Activated CD8-positive, alpha-beta memory T cell treated with anti-CD3 and anti-CD28 coated beads for 1 hour (primary cell): ENCODE measurements at regions not wholly inside any gene's neighbourhood (a gene's known extent, or its start where the extent isn't known, plus 50 kb on each side); places are given as distances from the start of the nearest gene placed in this dataset.

Experiments used
- DNase-seq, 2 donors: peaks; one replicate each; pipeline ENCODE4 v3.0.0-alpha.2; 2020; ENCODE audit warnings: low read depth in 1 of 2; ENCODE audit errors: extremely low read depth in 1 of 2

DNA sequence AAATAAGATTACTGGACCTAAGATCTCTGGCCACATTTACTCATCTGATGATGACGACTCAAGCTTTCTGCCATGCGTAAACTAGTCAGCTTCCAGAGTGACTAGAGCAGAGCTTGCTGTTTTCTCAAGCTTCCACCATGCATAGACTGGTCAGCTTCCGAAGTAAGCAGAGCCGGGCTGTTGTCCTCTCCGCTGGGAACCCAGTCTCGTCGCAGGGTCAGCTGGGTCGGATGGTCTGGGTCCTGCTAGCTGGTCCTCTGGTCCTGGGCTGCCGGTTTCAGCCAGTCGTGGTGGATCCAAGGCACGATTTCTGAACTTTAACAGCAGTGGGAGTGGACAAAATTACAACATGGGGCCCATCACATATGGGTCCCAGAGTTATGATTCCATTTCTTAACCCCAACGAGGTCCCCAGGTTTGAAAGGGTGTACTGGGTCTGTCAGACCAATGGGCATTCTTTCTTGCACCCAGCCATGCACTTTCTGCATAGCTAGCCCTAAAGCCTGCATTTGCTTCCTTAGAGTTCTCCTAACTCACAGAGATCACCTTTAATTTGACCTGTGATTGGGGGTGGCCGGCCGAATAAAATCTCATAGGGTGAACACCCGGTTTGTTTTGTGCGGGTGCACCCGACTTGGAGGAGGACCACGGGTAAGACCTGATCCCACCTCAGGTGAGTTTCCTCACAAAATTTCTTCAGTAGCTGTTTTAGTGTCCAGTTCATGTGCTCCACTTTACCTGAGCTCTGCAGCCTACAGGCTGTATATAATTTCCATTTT, 1312.8 kb downstream of the TMEM121 start:
- no peak for DNase-seq

DNA sequence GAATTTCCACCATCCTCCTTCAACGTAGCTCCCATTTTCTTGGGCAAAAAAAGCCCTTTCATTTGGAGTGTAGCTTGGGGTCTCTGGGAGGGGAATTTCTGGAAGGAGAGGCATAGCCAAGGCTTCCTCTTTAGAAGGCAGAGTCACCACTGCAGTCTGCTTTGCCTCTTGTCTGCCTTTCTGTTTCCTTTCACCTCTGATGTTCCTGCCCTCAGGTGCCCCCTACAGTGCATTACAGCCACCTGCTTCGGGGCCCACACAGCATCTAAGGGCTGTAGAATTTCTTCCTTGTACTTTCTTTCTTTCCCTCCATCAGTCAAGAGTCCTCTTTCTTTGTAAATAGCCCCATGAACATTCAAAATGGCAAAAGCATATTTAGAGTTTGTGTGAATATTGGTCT, 1313.9 kb downstream of the TMEM121 start:
- DNase-seq, result no peak

DNA sequence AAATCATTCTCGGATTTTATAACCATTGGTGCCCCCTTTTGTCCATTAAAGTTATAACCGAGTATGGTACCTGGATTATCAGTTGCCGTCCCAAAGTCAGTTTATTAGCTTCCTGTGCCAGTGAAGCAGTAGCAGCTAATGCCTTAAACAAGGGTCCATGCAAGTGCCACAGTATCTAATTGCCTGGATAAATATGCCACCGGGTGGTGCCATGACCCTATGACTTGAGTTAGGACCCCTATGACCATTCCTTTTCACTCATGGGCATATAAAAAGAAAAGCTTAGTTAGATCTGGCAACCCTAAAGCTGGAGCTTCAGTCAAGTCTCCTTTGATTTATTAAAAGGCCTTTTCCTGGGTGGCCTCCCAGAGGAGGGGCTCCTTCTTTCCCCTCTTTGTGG, 1314.6 kb downstream of the TMEM121 start:
- no peak for DNase-seq

DNA sequence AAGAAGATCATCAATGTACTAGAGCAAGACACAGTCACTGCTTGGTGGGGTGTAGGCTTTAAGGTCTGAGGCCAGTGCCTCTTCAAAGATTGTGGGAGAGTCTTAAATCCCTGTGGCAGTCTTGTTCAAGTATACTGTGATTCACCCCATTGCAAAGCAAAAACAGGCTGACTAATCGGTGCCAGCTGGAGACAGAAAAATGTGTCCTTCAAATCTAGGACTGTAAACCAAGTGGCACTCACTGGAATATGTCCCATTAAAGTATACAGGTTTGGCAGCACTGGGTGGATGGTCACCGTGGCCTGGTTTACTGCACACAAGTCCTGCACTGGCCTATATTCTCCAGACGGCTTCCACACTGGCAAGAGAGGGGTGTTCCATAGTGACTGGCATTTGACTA, 1315.3 kb downstream of the TMEM121 start:
- no peak for DNase-seq

DNA sequence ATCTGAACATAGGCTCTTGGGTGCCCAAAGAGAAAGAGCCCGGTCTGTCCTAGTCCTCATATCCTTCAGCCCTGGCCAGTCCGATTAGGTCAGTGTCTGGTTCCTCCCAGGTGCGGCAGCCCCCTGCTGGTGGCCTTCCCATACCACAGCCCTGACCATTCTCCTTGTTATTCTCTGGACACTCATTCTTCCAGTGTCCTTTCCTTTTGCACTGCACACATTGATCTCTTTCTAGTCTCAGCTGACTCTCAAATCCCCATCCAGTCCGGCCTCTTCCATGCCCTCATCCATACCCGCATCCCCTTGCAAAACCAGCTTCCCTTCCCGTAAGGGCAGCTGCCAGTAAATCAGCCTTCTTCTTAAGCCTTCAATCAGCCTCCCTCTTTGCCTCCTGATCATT, 1316.3 kb downstream of the TMEM121 start:
- DNase-seq, result no peak

DNA sequence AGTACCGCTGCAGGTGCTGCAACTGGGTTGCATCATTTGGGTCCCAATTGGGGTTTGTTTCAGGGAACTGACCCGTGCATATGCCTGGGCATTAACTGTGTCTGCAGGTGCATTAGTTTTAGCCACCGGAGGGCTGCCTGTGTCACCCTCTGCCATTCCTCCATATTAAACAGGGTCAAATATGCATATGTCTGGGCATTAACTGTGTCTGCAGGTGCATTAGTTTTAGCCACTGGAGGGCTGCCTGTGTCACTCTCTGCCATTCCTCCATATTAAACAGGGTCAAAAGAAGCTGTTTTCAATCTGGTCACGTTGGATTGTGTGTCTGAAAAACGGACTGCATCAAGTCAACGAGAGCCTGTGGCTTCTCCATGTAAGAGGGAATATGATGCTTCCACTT, 1317.0 kb downstream of the TMEM121 start:
- no peak for DNase-seq

DNA sequence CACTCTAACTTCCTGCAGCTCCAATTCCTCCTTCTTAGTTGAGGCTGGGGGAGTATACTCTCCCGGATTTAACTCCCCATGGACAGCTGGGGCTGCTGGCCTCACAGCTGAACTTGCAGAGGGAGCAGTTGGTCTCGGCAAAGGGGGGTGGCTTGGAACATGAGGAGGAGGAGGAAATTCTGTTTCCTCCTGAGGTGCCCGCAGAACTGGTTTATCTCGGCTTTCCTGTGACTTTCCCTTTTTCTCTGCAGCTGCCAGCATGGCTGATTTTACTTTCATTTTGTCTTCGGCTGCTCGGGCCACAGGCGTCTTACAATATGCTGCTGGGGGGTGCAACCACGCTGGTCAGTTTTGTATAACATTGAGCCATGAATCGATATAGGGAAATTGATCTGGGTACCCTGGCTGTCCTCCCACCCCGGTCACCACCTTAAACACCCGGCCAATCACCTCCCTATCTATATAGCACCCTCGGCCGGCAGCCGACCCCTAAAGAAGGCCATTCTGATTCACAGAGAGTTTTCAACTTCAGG, 1317.6 kb downstream of the TMEM121 start:
- DNase-seq, result no peak

DNA sequence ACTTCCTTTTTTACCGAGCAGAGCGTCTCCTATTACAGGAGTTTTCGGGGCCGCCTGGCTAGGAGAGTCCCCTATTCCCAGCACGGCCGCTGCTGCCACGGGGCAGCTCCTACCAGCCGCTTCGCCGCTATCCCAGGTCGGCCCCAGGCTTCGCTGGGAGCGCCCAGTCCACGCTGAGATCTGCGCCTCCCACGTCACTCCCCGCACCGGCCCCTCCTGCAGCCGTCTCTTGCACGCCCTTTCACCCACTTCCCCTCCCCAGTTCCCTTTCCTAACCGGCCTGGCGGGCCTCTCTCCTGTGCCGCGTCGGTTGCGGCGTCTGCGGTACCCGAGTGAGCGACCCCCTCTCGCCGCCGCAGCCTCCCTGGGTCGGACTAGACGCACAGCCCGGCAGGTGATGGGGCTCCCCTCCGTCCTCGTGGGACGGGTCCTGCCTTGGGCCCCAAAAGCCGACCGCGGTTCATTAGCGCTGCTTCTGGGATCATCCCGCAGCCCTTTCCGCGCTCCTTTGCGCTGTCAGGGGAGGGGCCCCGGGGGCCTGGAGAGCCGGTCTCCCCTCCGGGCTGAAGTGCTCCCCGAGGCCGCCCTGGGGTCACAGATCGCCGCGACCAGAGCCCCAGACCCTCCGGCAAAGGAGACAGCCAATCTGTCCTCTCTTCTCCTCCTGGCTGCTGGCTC, 1318.4 kb downstream of the TMEM121 start:
- DNase-seq, result peak in 1 of 2 donors; percentile 41

DNA sequence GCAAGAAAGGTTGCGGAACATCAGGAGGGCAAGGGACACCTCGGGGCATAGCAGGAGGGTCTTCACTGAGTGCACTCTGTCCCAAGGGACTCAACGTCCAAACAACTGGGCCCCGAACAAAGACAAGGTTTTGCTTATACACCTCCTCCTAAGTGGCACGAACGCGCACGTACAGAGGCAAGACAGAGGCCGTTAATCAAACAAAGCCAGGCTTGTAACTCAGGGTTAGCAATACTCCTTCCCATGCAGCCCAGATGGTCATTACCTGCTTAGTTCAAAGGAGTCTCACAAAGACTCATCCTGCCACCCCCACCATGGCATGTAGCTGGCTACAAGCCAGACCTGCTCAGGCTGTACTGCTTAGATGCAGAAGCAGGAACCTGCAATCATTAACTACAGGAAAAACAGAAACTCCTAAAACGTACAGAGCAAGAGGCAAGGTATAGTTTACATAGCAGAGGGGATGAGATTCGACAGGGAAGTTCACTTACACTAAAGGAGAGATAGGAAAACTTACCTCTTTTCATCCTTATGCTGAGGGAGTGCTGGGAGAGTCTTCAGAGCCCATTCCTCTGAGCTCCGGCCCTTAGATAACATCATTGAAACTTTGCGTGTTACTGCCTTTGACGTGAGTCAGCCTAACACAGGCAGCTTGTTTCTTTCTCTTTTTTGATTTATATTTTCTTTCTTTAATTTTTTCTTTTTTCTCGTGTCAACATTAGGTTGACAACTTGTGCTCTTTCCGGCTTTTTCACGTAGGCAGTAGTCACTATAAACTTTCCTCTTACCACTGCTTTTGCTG, 1319.1 kb downstream of the TMEM121 start:
- no peak for DNase-seq

DNA sequence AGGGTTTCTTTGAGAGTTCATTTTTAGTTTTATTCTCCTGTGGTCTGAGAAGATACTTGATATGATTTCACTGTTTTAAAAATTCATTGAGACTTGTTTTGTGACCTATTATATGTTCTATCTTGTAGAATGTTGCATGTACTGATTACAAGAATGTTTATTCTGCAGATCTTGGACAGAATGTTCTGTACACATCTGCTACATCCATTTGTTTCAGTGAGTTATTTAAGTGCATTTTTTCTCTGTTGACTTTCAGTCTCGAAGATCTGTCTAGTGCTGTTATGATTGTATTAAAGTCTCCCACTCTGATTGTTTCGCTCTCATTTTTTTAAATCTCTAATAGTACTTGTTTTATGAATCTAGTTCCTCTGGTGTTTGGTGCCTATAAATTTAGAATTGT, 1319.8 kb downstream of the TMEM121 start:
- no peak for DNase-seq

DNA sequence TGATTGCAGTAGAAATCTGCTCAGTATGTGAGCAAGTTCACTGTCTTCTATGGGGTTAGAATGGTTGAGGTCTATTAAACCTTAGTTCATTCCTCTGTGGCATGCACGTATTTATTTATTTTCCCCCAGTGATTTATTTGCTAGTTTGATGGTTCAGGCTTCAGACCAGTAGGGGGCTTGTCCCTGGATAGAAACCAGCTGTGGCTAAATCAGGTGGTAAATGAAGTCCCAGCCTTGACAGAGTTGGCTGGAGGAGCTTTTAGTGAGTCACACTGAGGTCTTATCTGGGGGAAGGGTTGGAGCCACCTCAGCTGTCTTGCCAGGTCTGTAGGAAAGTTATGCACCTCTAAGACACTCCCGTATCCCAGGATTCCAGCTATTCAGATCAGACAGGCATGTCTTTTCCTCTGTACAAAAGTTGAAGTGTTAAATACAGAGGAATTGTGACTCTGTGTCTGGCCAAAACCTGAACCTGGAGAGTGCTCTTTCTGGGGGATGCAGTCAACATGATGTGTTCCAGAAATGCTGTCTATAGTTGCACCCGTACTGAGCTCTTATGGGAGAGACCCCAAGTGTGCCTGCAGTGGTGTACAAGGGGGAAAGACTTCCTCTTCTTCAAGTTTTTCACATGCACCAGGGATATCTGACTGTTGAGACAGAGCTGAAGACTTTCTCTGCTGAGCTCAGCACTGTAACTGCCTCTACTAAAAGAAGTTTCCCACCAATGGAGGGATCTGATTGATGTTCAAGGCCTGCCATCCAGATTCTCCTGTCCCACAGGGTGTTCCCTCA, 1322.1 kb downstream of the TMEM121 start:
- no peak for DNase-seq

DNA sequence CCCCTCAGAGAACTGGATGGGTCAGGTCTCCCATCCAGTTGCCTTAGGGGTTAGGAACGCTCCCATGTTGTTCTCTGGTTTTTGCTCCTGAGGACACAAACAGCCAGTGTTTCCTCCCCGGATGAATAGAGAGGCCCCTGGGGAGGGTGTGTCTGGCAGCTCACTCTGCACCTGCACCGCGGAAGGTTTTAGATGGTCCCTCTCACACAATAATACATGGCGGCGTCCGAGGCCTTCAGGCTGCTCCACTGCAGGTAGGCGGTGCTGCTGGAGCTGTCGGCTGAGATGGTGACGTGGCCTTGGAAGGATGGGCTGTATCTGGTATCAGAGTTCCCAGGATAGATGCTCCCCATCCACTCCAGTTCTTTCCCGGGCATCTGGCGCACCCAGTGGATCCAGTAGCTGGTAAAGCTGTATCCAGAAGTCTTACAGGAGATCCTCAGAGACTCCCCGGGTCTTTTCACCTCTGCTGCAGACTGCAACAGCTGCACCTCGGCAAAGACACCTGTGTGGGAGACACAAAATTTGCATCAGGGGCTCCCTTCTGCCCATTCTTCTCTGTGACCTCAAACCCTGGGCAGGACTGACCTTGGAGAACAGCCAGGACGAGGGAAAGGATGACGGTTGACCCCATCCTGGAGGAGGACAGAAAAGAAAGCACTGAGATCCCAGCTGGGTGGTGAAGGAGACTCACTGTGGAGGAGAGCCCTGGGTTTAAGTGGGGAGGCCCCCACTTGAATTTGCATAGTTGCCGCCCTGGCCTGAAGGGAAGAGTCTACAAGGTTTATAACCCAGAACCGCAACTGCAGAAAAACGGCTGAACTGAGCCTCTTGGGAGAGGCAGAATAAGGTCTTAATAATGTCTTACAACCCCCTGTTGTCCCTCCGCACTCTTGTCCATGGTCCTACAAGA, 1324.8 kb downstream of the TMEM121 start:
- no peak for DNase-seq

DNA sequence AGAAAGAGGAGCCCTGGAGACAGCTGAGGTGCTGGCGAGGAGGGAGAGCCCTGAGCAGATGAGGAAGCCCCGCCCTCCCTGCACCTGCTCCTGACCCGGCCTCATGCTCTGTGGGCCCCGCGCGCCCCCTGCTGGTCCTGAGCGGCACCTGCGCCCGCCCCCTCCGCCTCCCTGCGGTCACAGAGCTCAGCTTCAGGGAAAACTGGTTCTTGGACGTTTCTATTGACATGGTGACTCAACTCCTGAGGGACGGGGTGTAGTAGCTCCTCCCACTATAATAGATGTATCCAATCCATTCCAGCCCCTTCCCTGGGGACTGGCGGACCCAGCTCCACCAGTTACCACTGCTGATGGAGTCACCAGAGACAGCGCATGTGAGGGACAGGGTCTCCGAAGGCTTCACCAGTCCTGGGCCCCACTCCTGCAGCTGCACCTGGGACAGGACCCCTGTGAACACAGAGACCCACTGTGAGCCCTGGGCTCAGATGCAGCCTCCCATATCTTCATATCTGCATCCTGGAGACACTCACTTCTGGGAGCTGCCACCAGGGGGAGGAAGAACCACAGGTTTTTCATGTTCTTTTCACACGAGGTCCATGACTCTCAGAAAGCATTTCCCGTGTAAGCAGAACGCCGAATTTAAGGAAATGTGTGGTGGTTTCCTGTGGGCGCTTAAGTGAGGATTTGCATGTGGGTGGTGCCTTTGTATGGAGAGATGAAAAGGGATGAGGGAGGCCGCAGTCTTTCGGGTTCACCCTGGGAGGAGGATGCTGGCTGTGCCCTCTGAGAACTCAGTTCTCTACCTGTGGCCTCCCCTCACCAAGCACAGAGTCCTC, 1346.4 kb downstream of the TMEM121 start:
- peak; percentile 56 to 65 for DNase-seq

DNA sequence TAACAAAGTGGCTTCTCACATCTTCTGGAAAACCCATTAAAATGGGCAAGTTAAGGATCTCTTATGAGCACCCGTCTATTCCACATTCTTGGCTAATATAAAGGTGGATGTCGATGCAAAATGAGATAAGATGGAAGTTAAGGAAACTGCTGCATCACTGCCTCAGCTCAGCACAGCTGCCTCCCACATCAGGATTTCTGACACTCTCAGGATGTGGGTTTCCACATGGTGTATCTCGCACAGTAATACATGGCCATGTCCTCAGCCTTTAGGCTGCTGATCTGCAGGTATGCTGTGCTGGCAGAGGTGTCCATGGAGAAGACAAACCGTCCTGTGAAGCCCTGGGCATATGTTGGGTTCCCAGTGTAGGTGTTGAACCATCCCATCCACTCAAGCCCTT, 1348.0 kb downstream of the TMEM121 start:
- DNase-seq, result no peak

DNA sequence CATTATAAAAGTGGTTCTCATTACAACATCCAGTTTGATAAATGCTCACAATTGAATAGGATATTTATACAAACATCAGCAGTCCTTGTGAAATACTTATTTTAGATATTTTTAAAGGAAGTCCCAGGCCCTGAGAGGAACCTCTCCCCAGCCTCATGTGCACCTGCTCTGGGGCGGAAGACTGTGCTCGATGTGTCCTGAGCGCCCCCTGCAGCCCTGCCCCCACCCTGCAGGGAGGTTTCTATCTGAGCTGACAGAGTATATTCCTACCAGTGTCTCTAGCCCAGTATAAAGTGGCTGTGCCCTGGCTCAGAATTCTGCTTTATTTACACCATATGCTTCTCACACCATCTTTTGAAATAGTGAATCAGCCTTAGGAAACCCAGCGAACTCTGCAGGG, 1349.1 kb downstream of the TMEM121 start:
- DNase-seq, result no peak

DNA sequence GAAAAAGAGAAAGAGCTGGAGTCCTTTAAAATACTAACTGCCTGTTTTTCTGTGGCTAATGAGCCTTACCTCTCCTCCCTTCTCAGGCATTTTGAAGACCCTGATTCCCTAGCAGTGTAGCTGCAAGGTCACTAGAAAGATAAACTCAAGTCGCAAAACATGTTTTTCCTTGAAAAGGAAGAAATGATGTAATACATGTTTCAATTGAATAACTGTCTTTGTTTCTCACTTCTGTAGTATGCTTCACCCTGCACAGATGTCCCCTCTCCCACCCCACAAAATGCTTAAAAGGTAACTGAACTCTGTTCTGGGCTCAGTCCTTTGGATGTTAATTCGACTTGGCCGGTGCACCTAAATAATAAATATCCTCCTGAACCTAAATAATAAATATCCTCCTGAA, 1350.3 kb downstream of the TMEM121 start:
- DNase-seq, result no peak

DNA sequence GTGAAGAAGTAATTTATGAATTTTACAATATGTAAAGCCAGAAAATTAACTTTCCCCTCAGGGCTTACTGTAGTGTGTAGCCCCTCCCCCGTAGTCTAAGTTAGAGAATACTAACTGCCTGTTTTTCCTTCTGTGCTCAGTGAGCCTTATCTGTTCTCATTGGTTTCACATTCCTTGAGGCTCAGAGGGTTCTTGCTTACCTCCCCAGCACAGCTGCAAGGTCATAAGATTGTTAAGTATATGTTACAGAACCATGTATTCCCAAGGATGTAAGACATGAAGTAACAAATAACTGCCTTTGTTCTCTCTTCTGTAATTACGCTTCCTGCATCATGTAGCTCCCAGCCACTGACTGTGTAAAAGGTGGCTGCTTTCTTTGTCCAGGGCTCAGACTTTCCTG, 1351.1 kb downstream of the TMEM121 start:
- DNase-seq, result no peak

DNA sequence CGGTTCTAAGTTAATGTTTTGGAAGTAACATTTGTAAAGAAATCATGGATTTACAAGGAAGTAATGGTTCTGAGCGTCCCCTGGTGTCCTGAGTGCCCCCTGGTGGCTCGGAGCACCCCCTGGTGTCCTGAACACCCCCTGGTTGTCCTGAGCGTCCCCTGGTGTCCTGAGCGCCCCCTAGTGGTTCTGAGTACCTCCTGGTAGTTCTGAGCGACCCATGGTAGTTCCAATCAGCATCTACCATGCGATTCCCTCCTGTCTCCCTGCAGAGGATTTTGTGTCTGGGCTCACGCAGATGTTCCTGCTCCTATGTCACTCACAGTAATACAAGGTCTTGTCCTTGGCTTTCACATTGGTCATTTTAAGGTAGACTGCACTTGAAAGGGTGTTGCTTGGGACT, 1352.9 kb downstream of the TMEM121 start:
- no peak for DNase-seq

DNA sequence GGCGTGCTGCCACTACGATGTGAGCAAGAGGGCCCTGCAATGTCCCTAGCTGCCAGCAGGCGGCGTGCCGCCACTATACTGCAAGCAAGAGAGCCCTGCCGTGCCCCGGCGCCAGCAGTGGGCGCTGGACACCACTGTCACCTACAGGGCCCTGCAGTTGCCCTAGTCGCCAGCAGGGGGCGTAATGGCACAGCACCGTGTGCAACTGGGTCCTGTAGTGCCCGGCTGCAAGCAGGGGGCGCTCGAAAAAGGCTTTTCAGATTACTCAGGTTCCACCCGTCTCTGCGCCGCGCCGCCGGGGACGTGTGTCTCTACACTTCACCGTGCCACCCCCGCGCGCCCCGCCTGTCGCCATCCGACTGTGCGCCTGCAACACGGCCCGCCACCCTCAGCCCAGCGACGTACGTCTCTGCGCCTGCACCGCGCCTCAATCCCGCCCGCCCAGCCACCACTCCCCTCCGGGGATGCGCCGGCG, 1356.9 kb downstream of the TMEM121 start:
- no peak for DNase-seq
